ENCODE measurements at regions not wholly inside any gene's neighbourhood (a gene's known extent, or its start where the extent isn't known, plus 50 kb on each side); places are given as distances from the start of the nearest gene placed in this dataset.

DNA sequence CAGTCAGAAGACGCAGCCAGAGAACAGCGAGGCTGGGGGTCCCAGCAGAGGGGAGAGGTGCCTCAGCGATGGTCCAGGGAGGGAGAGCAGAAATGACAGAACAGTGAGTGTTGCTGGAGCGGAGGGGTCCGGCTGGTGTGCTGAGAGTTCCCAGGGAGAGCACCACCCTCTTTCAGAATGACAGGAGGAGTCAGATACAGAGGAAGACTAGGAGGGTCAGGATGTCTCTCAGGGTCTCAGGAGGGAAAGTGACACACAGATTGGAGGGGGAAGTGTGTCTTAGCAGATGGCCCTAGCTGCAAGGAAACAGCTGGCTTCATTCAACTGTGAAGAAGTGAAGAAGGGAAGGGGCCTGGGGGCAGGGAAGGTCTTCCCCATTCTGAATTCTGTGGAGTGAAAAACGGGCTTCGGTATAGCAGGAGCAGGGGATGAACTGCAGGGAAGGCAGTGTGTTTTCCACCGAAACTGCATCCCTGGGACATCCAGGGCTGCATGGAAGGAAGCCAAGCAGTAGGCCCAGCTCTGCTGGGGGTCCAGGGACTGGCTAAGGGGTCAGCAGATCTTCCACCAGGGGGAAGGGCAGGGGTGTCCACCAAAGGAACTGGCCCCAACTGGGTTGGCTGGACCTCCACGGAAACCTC is 90.0 kb upstream of the OTOS start:
- Histone ChIP-seq H3K4me1 (ENCODE audit: low read length) (no peaks in the 10 kb centered on the region), H4K20me1 (ENCODE audit: insufficient read depth, low read length) (no peaks in the 10 kb centered on the region), H3K9me3 (replicated peaks; ENCODE audit: insufficient read depth, low read length) (no peaks in the 10 kb centered on the region), H3K9ac (ENCODE audit: low read length) (no peak overlapping the region), H3K36me3 (replicated peaks; ENCODE audit: insufficient read depth, low read length) (no peaks in the 10 kb centered on the region), H3K9me2 (replicated peaks; ENCODE audit: insufficient read depth, low read length) (no peaks in the 10 kb centered on the region), H3K4me3 (ENCODE audit: low read length) (no peak overlapping the region), H3K79me2 (ENCODE audit: low read length) (no peaks in the 10 kb centered on the region), H3K27ac (ENCODE audit: low read length) (no peak overlapping the region), H3F3A (ENCODE audit: insufficient read depth, low read length) (no peaks in the 10 kb centered on the region), H3K27me3 (replicated peaks; ENCODE audit: insufficient read depth, low read length) (peaks cover 34% of the 10 kb centered on the region), H3K4me2 (ENCODE audit: low read depth, low read length) (no peak overlapping the region), H2AFZ (ENCODE audit: low read length) (no peak overlapping the region)
- no peak for DNase-seq
- TF ChIP-seq EZH2 (optimal IDR thresholded peaks at IDR 0.05; ENCODE audit: low read depth, low read length): no peak
- no peak for TF ChIP-seq EZH2phosphoT487 (IDR thresholded peaks at IDR 0.05; ENCODE audit: low read length)
- TF ChIP-seq CTCF (IDR thresholded peaks at IDR 0.05; ENCODE audit: low read length): no peak

DNA sequence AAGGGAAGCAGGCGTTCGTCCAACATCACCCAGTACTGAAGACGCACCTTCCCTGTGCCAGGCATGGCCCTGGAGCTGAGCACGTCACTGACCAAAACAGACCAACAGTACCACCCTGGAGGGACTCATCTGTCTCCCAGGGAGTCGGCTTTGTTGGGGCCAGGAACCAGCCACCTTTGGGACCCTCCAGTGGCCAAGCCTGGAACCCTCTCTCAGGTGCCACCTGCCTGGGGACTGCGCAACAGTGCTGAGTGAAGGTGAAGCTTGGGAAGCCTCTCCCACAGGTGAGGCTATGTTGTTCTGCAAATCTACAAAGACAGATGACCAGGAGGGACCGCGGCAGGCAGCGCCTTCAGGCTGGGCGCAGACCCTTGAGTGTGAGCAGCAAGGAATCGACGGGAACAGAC is 91.4 kb upstream of the OTOS start:
- peaks cover 31% of the 10 kb centered on the region for H3K27me3 ChIP-seq (replicated peaks; ENCODE audit: insufficient read depth, low read length)
- no peaks in the 10 kb centered on the region for H3K9me2 ChIP-seq (replicated peaks; ENCODE audit: insufficient read depth, low read length)
- TF ChIP-seq EZH2 (optimal IDR thresholded peaks at IDR 0.05; ENCODE audit: low read depth, low read length): no peak
- TF ChIP-seq CTCF (IDR thresholded peaks at IDR 0.05; ENCODE audit: low read length): no peak
- TF ChIP-seq EZH2phosphoT487 (IDR thresholded peaks at IDR 0.05; ENCODE audit: low read length): no peak
- no peak overlapping the region for H3K4me3 ChIP-seq (ENCODE audit: low read length)
- H3K9me3 ChIP-seq (replicated peaks; ENCODE audit: insufficient read depth, low read length): no peaks in the 10 kb centered on the region
- H4K20me1 ChIP-seq (ENCODE audit: insufficient read depth, low read length): no peaks in the 10 kb centered on the region
- no peak overlapping the region for H3K9ac ChIP-seq (ENCODE audit: low read length)
- H3K79me2 ChIP-seq (ENCODE audit: low read length): no peaks in the 10 kb centered on the region
- H3K27ac ChIP-seq (ENCODE audit: low read length): no peak overlapping the region
- H3K4me1 ChIP-seq (ENCODE audit: low read length): peaks cover 4% of the 10 kb centered on the region; the same call in 1 of the 2 replicates
- DNase-seq: no peak
- no peak overlapping the region for H2AFZ ChIP-seq (ENCODE audit: low read length)
- H3F3A ChIP-seq (ENCODE audit: insufficient read depth, low read length): no peaks in the 10 kb centered on the region
- H3K4me2 ChIP-seq (ENCODE audit: low read depth, low read length): no peak overlapping the region
- H3K36me3 ChIP-seq (replicated peaks; ENCODE audit: insufficient read depth, low read length): no peaks in the 10 kb centered on the region

DNA sequence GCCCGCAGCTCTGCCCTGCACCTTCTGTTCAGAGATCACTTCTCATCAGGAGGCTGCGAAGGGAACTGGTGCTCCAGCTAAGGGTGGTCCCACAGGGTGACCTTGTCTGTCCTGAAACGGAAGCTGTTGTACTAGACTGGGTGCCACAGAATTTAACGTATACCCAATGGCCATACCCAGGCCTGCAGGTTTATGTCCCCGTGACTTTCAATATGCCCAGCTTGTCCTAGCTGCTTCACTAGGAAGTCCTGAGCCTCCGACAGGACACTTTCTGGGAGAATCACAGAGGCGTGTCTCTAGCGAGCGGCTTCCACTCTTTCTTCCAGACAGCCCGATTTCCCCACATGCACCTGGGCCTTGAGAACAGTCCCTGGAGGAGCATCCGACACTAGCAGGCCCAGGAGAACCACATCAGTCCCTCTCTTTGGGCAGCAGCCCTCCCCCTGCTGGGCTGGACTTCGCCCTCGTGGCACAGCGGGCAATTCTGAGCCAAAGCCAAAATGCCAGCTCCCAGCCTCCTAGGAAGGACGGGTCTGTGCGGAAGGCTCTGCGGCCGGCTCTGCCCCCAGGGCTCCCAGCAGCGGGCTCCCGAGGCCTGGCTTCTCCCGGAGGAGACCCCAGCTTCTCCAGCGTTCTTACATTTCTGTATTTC is 91.9 kb upstream of the OTOS start:
- H3K4me1 ChIP-seq (ENCODE audit: low read length): peaks cover 4% of the 10 kb centered on the region; the same call in 1 of the 2 replicates
- no peak overlapping the region for H3K27ac ChIP-seq (ENCODE audit: low read length)
- no peaks in the 10 kb centered on the region for H4K20me1 ChIP-seq (ENCODE audit: insufficient read depth, low read length)
- peak overlapping the region; percentile 65; the same call in 1 of the 2 replicates for H2AFZ ChIP-seq (ENCODE audit: low read length)
- 0 out of 2 replicates have a peak overlapping the region, but pooled peaks have one; percentile 45 for H3K4me3 ChIP-seq (ENCODE audit: low read length)
- DNase-seq: no peak
- TF ChIP-seq EZH2phosphoT487 (IDR thresholded peaks at IDR 0.05; ENCODE audit: low read length) (no peak), CTCF (IDR thresholded peaks at IDR 0.05; ENCODE audit: low read length) (no peak), EZH2 (optimal IDR thresholded peaks at IDR 0.05; ENCODE audit: low read depth, low read length) (no peak)
- no peaks in the 10 kb centered on the region for H3F3A ChIP-seq (ENCODE audit: insufficient read depth, low read length)
- H3K79me2 ChIP-seq (ENCODE audit: low read length): no peaks in the 10 kb centered on the region
- no peaks in the 10 kb centered on the region for H3K9me3 ChIP-seq (replicated peaks; ENCODE audit: insufficient read depth, low read length)
- H3K9ac ChIP-seq (ENCODE audit: low read length): no peak overlapping the region
- peak overlapping the region; percentile 76; the same call in 1 of the 2 replicates for H3K4me2 ChIP-seq (ENCODE audit: low read depth, low read length)
- peaks cover 30% of the 10 kb centered on the region for H3K27me3 ChIP-seq (replicated peaks; ENCODE audit: insufficient read depth, low read length)
- H3K36me3 ChIP-seq (replicated peaks; ENCODE audit: insufficient read depth, low read length): no peaks in the 10 kb centered on the region
- H3K9me2 ChIP-seq (replicated peaks; ENCODE audit: insufficient read depth, low read length): no peaks in the 10 kb centered on the region
